K562 (cell line): ENCODE measurements at regions not wholly inside any gene's neighbourhood (a gene's known extent, or its start where the extent isn't known, plus 50 kb on each side); places are given as distances from the start of the nearest gene placed in this dataset.

Source experiments
- ATAC-seq: fragments of 200-7000 bp; cut with Tn5 transposase; 3 replicates; pipeline ENCODE4 v1.9.1; 2020; ENCODE audit warnings: moderate library complexity
- BruUV-seq: library from RNA; stranded (reverse); fragments of 400-500 nt; replicated peaks from 2 replicates; lab custom pipeline; 2021; lab: Mats Ljungman, UMichigan
- CTCF ChIA-PET: fragments of 300-600 bp; formaldehyde crosslinking; extraction: SDS; loops from one replicate; lab custom pipeline; 2021; ENCODE audit warnings: low intra/inter-chr PET ratio; lab: Yijun Ruan, JAX
- POLR2A ChIA-PET: fragments of 300-600, 350-650 bp; sonication (Branson Sonifier 250); formaldehyde crosslinking; extraction: SDS; loops from one replicate; lab custom pipeline; 2021; ENCODE audit warnings: antibody characterized with exemption, inconsistent platforms; lab: Yijun Ruan, JAX
- DNase-seq, 4 experiments: peaks; one replicate each; pipeline versions ENCODE4 v3.0.0 to v3.0.0-alpha.2; 2011 to 2018; ENCODE audit warnings: low spot score in 3 of 4, mixed read lengths in 3 of 4; ENCODE audit errors: extremely low read depth in 1 of 4
- FAIRE-seq: peaks from 2 replicates; lab custom pipeline; 2011; peaks lifted over from hg19 to GRCh38; lab: Jason Lieb, UNC
- H2AFZ ChIP-seq: 2 replicates; pipeline ENCODE4 v1.6.0; 2011; ENCODE audit warnings: low read depth, low read length, control low read depth, inconsistent platforms
- H3K27ac ChIP-seq: fragments of 200-600 bp; 3 replicates; pipeline ENCODE4 v1.8.0; 2011; ENCODE audit warnings: low read depth, mild to moderate bottlenecking, control low read depth, inconsistent platforms, low read length, moderate library complexity, mixed read lengths; ENCODE audit errors: extremely low read depth
- H3K27me3 ChIP-seq, 2 experiments: fragments of 300-600 bp in 1 of 2; 2 replicates in 1 of 2; 3 replicates in 1 of 2; pipeline versions ENCODE4 v1.6.0 to v1.8.0; 2011; ENCODE audit warnings: inconsistent platforms in 2 of 2, low read length in 2 of 2, mild to moderate bottlenecking in 1 of 2, mixed read lengths in 1 of 2, moderate library complexity in 1 of 2; ENCODE audit not compliant: control insufficient read depth in 2 of 2, insufficient read depth in 2 of 2
- H3K36me3 ChIP-seq: fragments of 300-600 bp; 3 replicates; pipeline ENCODE4 v1.8.0; 2011; ENCODE audit warnings: mild to moderate bottlenecking, low read length, inconsistent platforms; ENCODE audit not compliant: control insufficient read depth, insufficient read depth
- H3K4me1 ChIP-seq, 2 experiments: fragments of 200-600 bp in 1 of 2; replicated peaks in 1 of 2; 2 replicates in 1 of 2; 3 replicates in 1 of 2; pipeline versions ENCODE4 v1.5.1 to v1.8.0; 2011; ENCODE audit warnings: inconsistent platforms in 2 of 2, low read length in 2 of 2, mild to moderate bottlenecking in 1 of 2, mixed read lengths in 1 of 2, moderate library complexity in 1 of 2; ENCODE audit not compliant: control insufficient read depth in 2 of 2, insufficient read depth in 2 of 2
- H3K4me2 ChIP-seq: 2 replicates; pipeline ENCODE4 v1.6.1; 2011; ENCODE audit warnings: low read length, control low read depth, inconsistent platforms, mixed read lengths; ENCODE audit not compliant: insufficient read depth
- H3K4me3 ChIP-seq: fragments of 200-600 bp; sonication (generic), shearing (Covaris generic); 2 replicates; pipeline ENCODE4 v1.5.1; 2016; ENCODE audit warnings: control low read depth, inconsistent platforms
- H3K79me2 ChIP-seq: fragments of 200-600 bp; 3 replicates; pipeline ENCODE4 v1.8.0; 2011; ENCODE audit warnings: low read length, inconsistent platforms; ENCODE audit not compliant: control insufficient read depth, insufficient read depth
- H3K9ac ChIP-seq, 2 experiments: 2 replicates each; pipeline versions ENCODE4 v1.6.0 to v1.6.1; 2011; ENCODE audit warnings: low read depth in 2 of 2, low read length in 2 of 2, control low read depth in 1 of 2, inconsistent platforms in 1 of 2, mild to moderate bottlenecking in 1 of 2, mixed read lengths in 1 of 2; ENCODE audit not compliant: insufficient read depth in 1 of 2
- H3K9me1 ChIP-seq: one replicate; pipeline ENCODE4 v1.6.0; 2011; ENCODE audit warnings: inconsistent platforms, mild to moderate bottlenecking, low read length, moderate library complexity; ENCODE audit not compliant: control insufficient read depth, insufficient read depth
- H3K9me3 ChIP-seq: replicated peaks from 2 replicates; pipeline ENCODE4 v1.5.1; 2011; ENCODE audit warnings: low read depth, low read length, inconsistent platforms; ENCODE audit not compliant: control insufficient read depth, insufficient read depth
- H4K20me1 ChIP-seq: replicated peaks from 2 replicates; pipeline ENCODE4 v1.6.1; 2011; ENCODE audit warnings: low read length, inconsistent platforms, mixed read lengths; ENCODE audit not compliant: control insufficient read depth, insufficient read depth
- CBFA2T2 ChIP-seq: fragments of 450-650 bp; conservative IDR thresholded peaks from 2 replicates; pipeline ENCODE4 v1.6.1; 2017; ENCODE audit warnings: mild to moderate bottlenecking
- CEBPG ChIP-seq, 3 experiments: fragments of 200-800 bp in 1 of 3; sonication (Bioruptor generic) in 1 of 3; sonication (generic) in 1 of 3; formaldehyde crosslinking in 1 of 3; IDR thresholded peaks in 2 of 3; conservative IDR thresholded peaks in 1 of 3; 2 replicates each; pipeline versions ENCODE4 v1.6.1 to v1.8.0; 2016 to 2022; ENCODE audit warnings: missing compliant biosample characterization in 2 of 3, missing genetic modification characterization in 2 of 3, mild to moderate bottlenecking in 1 of 3, missing genetic modification reagents in 1 of 3
- CHD4 ChIP-seq: fragments of 200-600 bp; sonication (generic); IDR thresholded peaks from 3 replicates; pipeline ENCODE4 v1.6.1; 2012; ENCODE audit warnings: low read depth, mild to moderate bottlenecking, mixed read lengths, low read length, inconsistent platforms; ENCODE audit not compliant: insufficient read depth, insufficient replicate concordance, poor library complexity, severe bottlenecking
- CREBBP ChIP-seq: IDR thresholded peaks from one replicate; pipeline ENCODE4 v1.6.1; 2012; ENCODE audit warnings: low read depth, mild to moderate bottlenecking, control low read depth, inconsistent platforms, low read length
- DIDO1 ChIP-seq: fragments of 450-650 bp; IDR thresholded peaks from 2 replicates; pipeline ENCODE4 v1.6.1; 2016; ENCODE audit warnings: low read depth, missing biosample characterization, missing genetic modification characterization
- DMBX1 ChIP-seq: fragments of 250-450 bp; sonication (Bioruptor Pico); IDR thresholded peaks from 2 replicates; pipeline ENCODE4 v1.8.0; 2022; ENCODE audit warnings: inconsistent platforms, mild to moderate bottlenecking, moderate library complexity, borderline replicate concordance
- ETV1 ChIP-seq: fragments of 450-650 bp; conservative IDR thresholded peaks from 2 replicates; pipeline ENCODE4 v1.6.1; 2016; ENCODE audit warnings: missing genetic modification characterization, control low read depth, low read depth, missing compliant biosample characterization
- HMGN3 ChIP-seq: IDR thresholded peaks from 2 replicates; pipeline ENCODE4 v1.6.1; 2011; ENCODE audit warnings: borderline replicate concordance, low read depth, mild to moderate bottlenecking, mixed read lengths, low read length; ENCODE audit not compliant: insufficient read length; ENCODE audit errors: extremely low read depth
- MBD2 ChIP-seq: sonication (generic); IDR thresholded peaks from 2 replicates; pipeline ENCODE4 v1.6.1; 2016; ENCODE audit warnings: low read depth, borderline replicate concordance
- MNT ChIP-seq, 2 experiments: fragments of 450-650 bp; conservative IDR thresholded peaks; 2 replicates each; pipeline ENCODE4 v1.6.1; 2017; ENCODE audit warnings: mild to moderate bottlenecking in 2 of 2, moderate library complexity in 2 of 2
- MYBL2 ChIP-seq, 2 experiments: fragments of 450-650 bp in 1 of 2; sonication (generic) in 1 of 2; formaldehyde crosslinking in 1 of 2; IDR thresholded peaks; 2 replicates each; pipeline versions ENCODE4 v1.6.1 to v1.8.1; 2017 to 2022; ENCODE audit warnings: borderline replicate concordance in 1 of 2, inconsistent platforms in 1 of 2, low read depth in 1 of 2, mild to moderate bottlenecking in 1 of 2, missing genetic modification reagents in 1 of 2, moderate library complexity in 1 of 2
- NCOA1 ChIP-seq: fragments of 450-650 bp; IDR thresholded peaks from 2 replicates; pipeline ENCODE4 v1.6.1; 2016; ENCODE audit warnings: low read depth
- NR4A1 ChIP-seq, 2 experiments: fragments of 250-450 bp in 1 of 2; fragments of 450-650 bp in 1 of 2; sonication (Bioruptor Pico) in 1 of 2; IDR thresholded peaks; 2 replicates each; pipeline versions ENCODE4 v1.4.0 to v1.6.1; 2016 to 2020; ENCODE audit warnings: mild to moderate bottlenecking in 2 of 2, missing compliant biosample characterization in 1 of 2, missing genetic modification characterization in 1 of 2, moderate library complexity in 1 of 2
- POLR2H ChIP-seq: IDR thresholded peaks from 2 replicates; pipeline ENCODE4 v1.6.1; 2016; ENCODE audit warnings: missing genetic modification characterization, low read depth, mild to moderate bottlenecking, control low read depth, missing compliant biosample characterization, moderate library complexity
- SIX5 ChIP-seq, 2 experiments: IDR thresholded peaks; 2 replicates each; pipeline ENCODE4 v1.6.1; 2011; ENCODE audit warnings: low read length in 2 of 2, borderline replicate concordance in 1 of 2, low read depth in 1 of 2, mild to moderate bottlenecking in 1 of 2, moderate library complexity in 1 of 2; ENCODE audit not compliant: insufficient read depth in 1 of 2
- ZKSCAN8 ChIP-seq: fragments of 200-800 bp; sonication (Bioruptor generic); IDR thresholded peaks from 2 replicates; pipeline ENCODE4 v1.6.1; 2016; ENCODE audit warnings: missing genetic modification characterization, missing compliant biosample characterization
- ZNF165 ChIP-seq: fragments of 250-450 bp; sonication (Bioruptor Pico); IDR thresholded peaks from 2 replicates; pipeline ENCODE4 v1.4.0; 2020; ENCODE audit warnings: borderline replicate concordance
- ZNF311 ChIP-seq: fragments of 250-450 bp; sonication (Bioruptor Pico); IDR thresholded peaks from 2 replicates; pipeline ENCODE4 v1.4.0; 2020; ENCODE audit warnings: mild to moderate bottlenecking, moderate library complexity
- ZNF780A ChIP-seq: fragments of 250-450 bp; sonication (Bioruptor Pico); IDR thresholded peaks from 2 replicates; pipeline ENCODE4 v1.5.0; 2021; ENCODE audit warnings: mild to moderate bottlenecking
- ZZZ3 ChIP-seq: fragments of 450-650 bp; IDR thresholded peaks from 2 replicates; pipeline ENCODE4 v1.6.1; 2016; ENCODE audit warnings: antibody characterized with exemption, mild to moderate bottlenecking, moderate library complexity
- WGBS: fragments of 100-300 bp; shearing (Covaris generic); methylation state at CpG from one replicate; pipeline ENCODE4 v1.1.6; 2016; ENCODE audit warnings: low coverage, mixed read lengths; ENCODE audit not compliant: insufficient coverage; ENCODE audit errors: missing lambda C conversion rate; 5-methylcytosine and 5-hydroxymethylcytosine counted together
- in situ Hi-C: fragments of 300-500 bp; cut with MboI; formaldehyde crosslinking; loops from 4 replicates; pipeline ENCODE4 v1.15.0; 2018; ENCODE audit warnings: inconsistent platforms, mixed read lengths
- intact Hi-C: fragments of 100-400 bp; cut with micrococcal nuclease; formaldehyde crosslinking; loops from 2 replicates; pipeline ENCODE4 v1.14.2; 2022

- no peak for TF ChIP-seq POLR2H (tag)
- no peak for TF ChIP-seq ZNF165 (CRISPR knock-in tag)
- no peak for TF ChIP-seq NR4A1 (CRISPR knock-in tag; IDR thresholded peaks at IDR 0.05)
- TF ChIP-seq NR4A1 (tag; IDR thresholded peaks at IDR 0.05): no peak
- no peak for TF ChIP-seq ZNF780A (CRISPR knock-in tag)
- no peak for TF ChIP-seq ZNF311
- TF ChIP-seq HMGN3: no peak
- no peak for TF ChIP-seq CBFA2T2
- no peak for TF ChIP-seq ZZZ3
- no peak for TF ChIP-seq NCOA1
These were observed 266.6 kb upstream of the GAS1 start (continued) for GRCh38 chr9:87213948-87214347.

DNA sequence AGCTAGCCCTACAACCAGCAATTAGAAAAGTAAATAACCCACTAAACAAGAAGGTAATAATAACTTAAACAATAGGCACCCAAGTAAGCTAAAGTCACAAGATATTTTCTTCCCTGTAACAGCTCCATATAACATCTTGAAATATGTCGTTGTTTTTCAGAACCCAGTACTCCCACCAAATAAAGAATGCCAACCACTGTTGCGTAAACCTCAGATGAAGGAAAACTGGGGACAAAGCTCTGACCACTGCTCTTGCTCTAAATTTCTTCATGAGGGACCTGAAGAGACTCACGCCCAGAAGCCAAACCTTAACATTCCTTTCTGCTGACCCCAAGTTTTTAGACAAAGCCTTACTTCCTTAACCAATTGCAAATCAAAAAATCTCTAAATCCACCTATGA, 267.7 kb upstream of the GAS1 start:
- Histone ChIP-seq H3K9me3 (no peaks in the 10 kb centered on the region), H3K27me3 (0 out of 5 replicates have a peak, but pooled peaks cover 0 to 5% of the 10 kb centered on the region in 2 experiments), H3K27ac (no peak overlapping the region), H3K4me2 (no peak overlapping the region), H3K4me1 (no peaks in the 10 kb centered on the region), H4K20me1 (no peaks in the 10 kb centered on the region), H3K4me3 (no peak overlapping the region), H3K9me1 (no peaks in the 10 kb centered on the region), H3K79me2 (no peaks in the 10 kb centered on the region), H3K9ac (no peak overlapping the region), H3K36me3 (no peaks in the 10 kb centered on the region), H2AFZ (no peak overlapping the region)
- 0% methylated on average over 3 of the region's 3 CpGs for WGBS
- no TSS peak for BruUV-seq
- CTCF ChIA-PET: no interaction called here
- ATAC-seq: no peak
- intact Hi-C loops (no loop called here), in situ Hi-C loops (no loop called here)
- no peak for DNase-seq
- POLR2A ChIA-PET: no interaction called here
- FAIRE-seq: no peak
- no peak for TF ChIP-seq SIX5 (IDR thresholded peaks at IDR 0.05; ENCODE audit: borderline replicate concordance in 1 of 2, insufficient read depth in 1 of 2, low read depth in 1 of 2, low read length in 2 of 2)
- no peak for TF ChIP-seq ETV1 (tag)
- TF ChIP-seq DIDO1 (tag): no peak
- no peak for TF ChIP-seq MYBL2 (IDR thresholded peaks at IDR 0.05; ENCODE audit: low read depth)
- no peak for TF ChIP-seq MYBL2 (CRISPR knock-in tag; IDR thresholded peaks at IDR 0.05; ENCODE audit: borderline replicate concordance)
- TF ChIP-seq DMBX1 (CRISPR knock-in tag): no peak
- no peak for TF ChIP-seq MBD2
- TF ChIP-seq CHD4: no peak
- TF ChIP-seq CEBPG (CRISPR knock-in tag; IDR thresholded peaks at IDR 0.05): no peak
- no peak for TF ChIP-seq CEBPG (tag; conservative IDR thresholded peaks at IDR 0.05 in 1 of 2, IDR thresholded peaks at IDR 0.05 in 1 of 2)
- no peak for TF ChIP-seq CREBBP
- no peak for TF ChIP-seq ZKSCAN8 (CRISPR knock-in tag)
- TF ChIP-seq MNT (conservative IDR thresholded peaks at IDR 0.05): no peak
